GM12872 (cell line): ENCODE measurements at regions not wholly inside any gene's neighbourhood (a gene's known extent, or its start where the extent isn't known, plus 50 kb on each side); places are given as distances from the start of the nearest gene placed in this dataset.

Source experiments
- TF ChIP-seq, protein P1 (sequence below): IDR thresholded peaks from 3 replicates; pipeline ENCODE4 v1.5.1; 2011; ENCODE audit warnings: low read depth, mild to moderate bottlenecking, low read length, moderate library complexity; ENCODE audit not compliant: insufficient read depth

DNA sequence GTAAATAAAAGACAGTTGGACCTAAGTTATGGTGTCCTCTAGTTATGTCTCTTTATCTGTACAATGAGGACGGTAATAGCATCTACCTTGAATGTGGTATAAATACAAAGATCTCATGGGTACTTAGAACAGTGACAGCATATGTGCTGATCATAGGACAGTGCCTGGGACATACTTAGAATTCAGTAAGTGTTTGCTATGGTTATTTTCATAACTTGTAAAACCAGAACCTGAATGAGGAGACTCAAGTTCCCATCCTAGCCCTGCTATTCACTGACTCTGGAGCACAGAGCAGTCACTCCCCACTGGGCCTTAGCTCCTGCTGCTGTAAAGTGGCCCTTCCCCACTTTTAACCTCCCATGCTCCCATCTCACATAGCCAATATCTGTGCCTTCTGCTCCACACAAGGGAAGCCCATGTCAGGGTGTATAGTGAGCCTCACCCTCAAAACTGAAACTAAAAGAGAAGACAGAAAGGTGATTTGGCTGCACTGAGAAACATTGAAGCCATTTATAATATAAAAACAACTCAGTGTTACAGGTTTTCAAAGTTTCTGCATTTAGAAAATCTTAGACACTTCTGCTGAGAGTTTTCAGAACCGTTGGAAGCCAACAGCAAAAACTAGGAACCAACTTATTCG, 225.4 kb upstream of the UBE2E2 start:
- TF ChIP-seq, protein P1, sequence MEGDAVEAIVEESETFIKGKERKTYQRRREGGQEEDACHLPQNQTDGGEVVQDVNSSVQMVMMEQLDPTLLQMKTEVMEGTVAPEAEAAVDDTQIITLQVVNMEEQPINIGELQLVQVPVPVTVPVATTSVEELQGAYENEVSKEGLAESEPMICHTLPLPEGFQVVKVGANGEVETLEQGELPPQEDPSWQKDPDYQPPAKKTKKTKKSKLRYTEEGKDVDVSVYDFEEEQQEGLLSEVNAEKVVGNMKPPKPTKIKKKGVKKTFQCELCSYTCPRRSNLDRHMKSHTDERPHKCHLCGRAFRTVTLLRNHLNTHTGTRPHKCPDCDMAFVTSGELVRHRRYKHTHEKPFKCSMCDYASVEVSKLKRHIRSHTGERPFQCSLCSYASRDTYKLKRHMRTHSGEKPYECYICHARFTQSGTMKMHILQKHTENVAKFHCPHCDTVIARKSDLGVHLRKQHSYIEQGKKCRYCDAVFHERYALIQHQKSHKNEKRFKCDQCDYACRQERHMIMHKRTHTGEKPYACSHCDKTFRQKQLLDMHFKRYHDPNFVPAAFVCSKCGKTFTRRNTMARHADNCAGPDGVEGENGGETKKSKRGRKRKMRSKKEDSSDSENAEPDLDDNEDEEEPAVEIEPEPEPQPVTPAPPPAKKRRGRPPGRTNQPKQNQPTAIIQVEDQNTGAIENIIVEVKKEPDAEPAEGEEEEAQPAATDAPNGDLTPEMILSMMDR, result no peak

DNA sequence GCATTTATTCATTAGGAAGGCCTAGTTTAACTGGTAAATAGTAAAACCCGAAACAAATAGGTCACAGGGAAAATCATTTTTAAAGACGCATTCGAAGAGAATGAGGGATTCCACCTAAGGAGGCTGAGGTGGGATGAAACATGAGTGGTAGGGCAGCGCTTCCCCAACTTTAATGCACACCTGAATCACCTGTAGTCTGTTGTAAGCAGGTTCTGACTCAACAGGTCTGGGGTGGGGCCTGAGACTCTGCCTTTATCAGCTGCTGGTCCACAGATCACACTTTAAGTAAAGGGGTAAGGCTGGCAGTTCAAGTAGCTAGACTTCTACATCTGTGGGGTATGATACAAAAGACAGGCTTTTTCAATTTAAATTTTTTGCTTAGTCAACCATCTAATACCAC, 223.5 kb upstream of the UBE2E2 start:
- TF ChIP-seq, protein P1, result no peak

DNA sequence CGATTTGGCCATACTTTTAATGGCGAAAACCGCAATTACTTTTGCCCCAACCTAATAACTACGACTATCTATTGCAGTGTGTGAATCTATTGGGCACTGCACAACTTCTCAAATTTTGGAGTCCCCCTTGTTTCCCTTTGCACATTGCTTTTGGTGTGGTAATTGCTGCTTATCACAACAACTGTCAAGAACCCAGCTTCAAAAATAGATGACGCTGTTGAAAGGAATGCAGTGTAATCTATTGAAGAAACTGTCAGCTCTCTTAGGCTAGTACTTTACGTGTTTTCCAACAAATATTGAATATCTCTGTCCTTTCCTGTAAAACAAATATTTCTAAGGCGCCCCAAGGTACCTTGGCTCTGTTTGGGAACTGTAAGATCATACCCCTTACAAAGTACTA, 222.8 kb upstream of the UBE2E2 start:
- TF ChIP-seq, protein P1, result no peak

DNA sequence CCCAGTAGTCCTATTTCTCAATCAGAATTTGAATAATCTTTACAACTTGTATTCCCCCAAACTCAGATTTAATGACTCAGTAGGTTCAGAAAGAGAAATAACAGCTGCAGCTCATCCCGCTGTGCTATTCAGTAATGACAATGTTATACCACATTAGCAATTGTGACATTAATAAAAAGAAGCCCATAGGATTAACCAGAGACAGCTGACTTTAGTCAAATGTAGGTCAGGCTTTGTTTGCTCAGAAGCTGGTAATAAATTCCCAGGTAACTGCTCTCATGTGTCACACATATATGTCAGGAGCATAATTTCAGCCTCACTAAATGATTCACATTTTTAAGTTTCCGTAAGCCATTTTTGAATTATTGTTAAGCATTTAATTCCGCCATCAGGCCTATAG, 222.0 kb upstream of the UBE2E2 start:
- TF ChIP-seq, protein P1, result no peak

DNA sequence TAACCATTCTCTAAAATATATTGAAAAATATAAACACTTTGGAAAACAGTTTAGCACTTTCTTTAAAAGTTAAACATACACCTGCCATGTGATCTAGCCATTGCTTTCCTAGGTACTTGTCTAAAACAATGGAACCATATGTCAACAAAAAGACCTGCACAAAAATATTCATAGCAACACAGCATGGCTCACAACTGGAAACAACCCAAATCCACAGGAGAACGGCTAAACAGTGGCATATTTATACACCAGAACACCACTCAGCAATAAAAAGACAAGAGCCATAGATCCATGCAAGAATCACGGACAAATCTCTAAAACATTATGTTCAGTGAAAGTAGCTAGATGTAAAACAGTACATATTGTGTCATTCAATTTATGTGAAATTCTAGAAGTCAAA, 221.3 kb upstream of the UBE2E2 start:
- TF ChIP-seq, protein P1, result no peak

DNA sequence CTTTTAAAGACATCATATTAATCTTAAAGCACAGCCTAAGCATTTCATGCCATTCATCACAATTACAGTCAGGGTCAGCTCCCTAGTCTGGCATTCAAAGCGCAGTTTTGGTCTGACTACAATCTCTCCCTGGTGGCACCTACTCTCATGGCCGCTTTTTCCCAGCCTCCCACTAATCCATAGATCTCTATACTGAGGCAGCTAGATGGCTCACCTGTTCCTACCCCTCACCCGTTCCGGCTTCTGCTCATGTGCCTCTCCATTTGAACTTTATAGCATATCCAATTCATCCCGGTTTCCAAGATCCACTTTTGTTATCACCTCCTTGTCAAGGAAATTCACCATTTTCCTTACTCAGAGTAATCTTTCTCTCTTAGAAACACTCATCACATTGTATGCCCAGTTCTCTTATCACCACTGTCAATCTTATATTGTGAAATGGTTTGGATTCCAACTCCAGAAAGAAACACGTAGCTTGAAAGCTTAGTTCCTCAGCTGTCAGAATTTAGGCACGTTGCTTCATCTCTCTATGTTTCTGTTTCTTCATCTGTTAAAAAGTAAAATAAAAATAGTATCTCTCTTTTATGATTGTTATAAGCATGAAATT, 220.0 kb upstream of the UBE2E2 start:
- TF ChIP-seq, protein P1, result no peak

DNA sequence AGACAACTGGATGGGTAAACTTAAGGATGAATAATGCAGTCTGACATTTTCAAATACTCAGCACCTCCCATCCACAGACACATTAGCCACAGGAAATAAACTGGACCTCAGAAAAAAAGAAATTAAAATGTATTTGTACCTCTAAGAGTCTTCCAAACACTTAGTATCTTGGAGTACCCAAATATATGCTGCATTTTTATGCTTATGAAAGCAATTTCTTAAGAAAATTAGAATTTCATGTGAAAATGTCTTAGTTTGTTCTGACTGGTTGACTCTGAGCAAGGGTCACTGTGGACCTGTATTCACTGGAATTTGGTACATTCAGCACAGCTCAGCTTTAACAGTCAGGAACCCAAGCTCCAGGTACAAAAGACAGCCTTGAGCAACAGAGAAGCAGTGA, 216.2 kb upstream of the UBE2E2 start:
- TF ChIP-seq, protein P1, result no peak
